ENCODE measurements at regions not wholly inside any gene's neighbourhood (a gene's known extent, or its start where the extent isn't known, plus 50 kb on each side); places are given as distances from the start of the nearest gene placed in this dataset.
"Not testable (repeated sequence)": the region's sequence is repeated elsewhere in the genome, so short reads cannot be mapped to it uniquely, and the experiment has no call there.

DNA sequence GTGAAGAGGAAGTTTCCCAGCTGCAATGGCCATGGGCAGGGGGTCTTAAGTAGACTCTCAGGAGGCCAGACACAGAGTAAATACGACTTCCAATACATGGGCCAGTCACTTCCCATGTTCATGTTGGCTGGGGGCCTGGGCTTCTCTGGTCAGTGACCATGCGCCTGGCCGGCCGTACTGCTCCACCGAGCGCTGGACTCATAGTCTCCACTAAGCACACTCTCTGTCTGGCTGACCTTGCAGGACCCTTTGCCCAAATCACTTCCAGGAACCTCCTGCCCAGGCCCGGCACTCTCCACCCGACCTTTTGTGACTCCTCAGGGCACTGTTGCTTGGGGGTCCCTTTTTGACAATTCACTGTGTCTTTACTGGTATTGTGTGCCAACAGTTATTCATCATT is 69.3 kb downstream of the SOWAHC start:
- Mint-ChIP-seq H3K9me3 (no peaks in the 10 kb centered on the region), H3K27ac (no peak overlapping the region), H3K4me3 (no peak overlapping the region), H3K36me3 (ENCODE audit: low read depth) (no peaks in the 10 kb centered on the region), H3K27me3 (peaks cover 5% of the 10 kb centered on the region), H3K4me1 (no peaks in the 10 kb centered on the region)
- intact Hi-C loops (cut with micrococcal nuclease): no loop called here
- DNase-seq: no peak

DNA sequence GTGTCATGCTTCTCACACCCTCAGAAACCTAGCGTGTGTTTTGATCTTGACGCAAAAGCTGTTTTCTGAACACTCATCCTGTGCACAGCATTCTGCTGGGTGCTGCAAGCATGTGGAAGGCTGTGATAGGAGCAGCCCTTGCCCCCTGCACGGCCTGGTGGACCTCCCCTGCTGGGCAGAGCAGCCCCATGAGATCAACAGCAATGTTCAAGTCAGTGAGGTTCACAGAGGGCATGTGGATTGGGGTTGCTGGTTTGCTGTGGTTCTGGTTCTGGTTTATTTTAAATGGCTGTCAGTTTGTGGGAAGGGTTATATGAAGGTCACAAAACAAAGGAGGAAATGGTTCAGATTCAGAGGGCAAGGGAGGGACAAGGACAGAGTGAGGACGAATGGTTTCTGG is 71.3 kb downstream of the SOWAHC start:
- H3K4me3 Mint-ChIP-seq: no peak overlapping the region
- no peaks in the 10 kb centered on the region for H3K4me1 Mint-ChIP-seq

DNA sequence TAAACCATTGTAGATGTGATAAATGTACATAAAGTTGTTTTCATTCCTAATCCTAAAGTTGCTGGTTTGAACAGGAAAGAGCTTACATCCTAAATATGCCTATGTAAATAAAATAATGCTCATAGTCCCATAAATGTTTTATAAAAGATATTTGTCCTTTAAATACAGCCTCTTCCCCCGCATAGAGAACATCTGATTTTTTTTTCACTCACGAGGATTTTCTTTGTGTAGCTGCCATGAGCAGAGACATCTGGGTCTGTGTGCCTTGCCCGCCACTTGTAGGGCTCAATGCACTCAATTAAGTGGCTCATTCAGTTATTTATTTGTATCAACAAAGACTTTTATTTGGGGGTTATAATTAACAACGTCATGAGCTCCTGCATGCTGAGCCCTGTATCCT is 72.8 kb downstream of the SOWAHC start:
- no peaks in the 10 kb centered on the region for H3K4me1 Mint-ChIP-seq
- H3K27ac Mint-ChIP-seq: no peak overlapping the region
- H3K36me3 Mint-ChIP-seq (ENCODE audit: low read depth): no peaks in the 10 kb centered on the region
- intact Hi-C loops (cut with micrococcal nuclease): no loop called here
- DNase-seq: no peak
- peaks cover 2% of the 10 kb centered on the region for H3K27me3 Mint-ChIP-seq
- no peaks in the 10 kb centered on the region for H3K9me3 Mint-ChIP-seq
- H3K4me3 Mint-ChIP-seq: no peak overlapping the region

More for the DNA sequence above, 71.3 kb downstream of the SOWAHC start:
- peaks cover 5% of the 10 kb centered on the region for H3K27me3 Mint-ChIP-seq
- no peaks in the 10 kb centered on the region for H3K9me3 Mint-ChIP-seq
- no peak overlapping the region for H3K27ac Mint-ChIP-seq
- DNase-seq: no peak
- intact Hi-C loops (cut with micrococcal nuclease): no loop called here
- H3K36me3 Mint-ChIP-seq (ENCODE audit: low read depth): no peaks in the 10 kb centered on the region

DNA sequence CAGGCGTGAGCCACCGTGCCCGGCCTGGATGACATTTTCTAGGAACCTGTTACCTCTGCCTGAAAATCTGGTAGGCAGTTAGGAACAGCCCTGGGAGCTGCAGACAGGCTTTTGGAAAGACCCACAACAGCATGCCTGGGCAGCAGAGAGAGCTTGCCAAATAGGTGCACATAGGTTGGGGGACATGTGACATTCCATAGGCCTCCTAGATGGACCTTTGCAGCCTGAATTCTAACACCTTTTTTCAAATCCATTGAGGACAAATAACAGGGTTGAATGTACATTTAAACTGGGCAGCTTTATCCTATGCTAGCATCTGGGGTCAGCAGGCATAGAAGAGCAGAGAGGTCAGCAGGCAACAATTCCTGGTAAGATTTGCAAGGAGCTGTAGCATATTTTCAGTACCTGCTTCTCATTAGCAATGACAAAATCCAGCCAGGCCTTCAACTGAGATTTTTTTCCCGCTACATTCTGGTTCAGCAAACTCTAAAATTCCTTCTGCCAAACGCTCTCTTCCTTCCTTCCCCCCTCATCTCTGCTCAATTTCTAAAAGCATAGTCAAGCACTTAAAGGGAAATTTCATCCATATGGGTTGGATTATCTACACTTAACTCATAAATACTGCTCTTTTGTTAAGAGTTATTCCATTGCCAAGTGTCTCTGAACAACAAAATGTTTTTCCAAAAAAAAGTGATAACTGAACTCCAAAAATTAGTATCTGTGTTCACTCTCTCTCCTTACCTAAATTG is 75.2 kb downstream of the SOWAHC start:
- H3K4me1 Mint-ChIP-seq: no peaks in the 10 kb centered on the region
- H3K4me3 Mint-ChIP-seq: no peak overlapping the region
- no peak for DNase-seq
- H3K27ac Mint-ChIP-seq: no peak overlapping the region
- H3K36me3 Mint-ChIP-seq (ENCODE audit: low read depth): no peaks in the 10 kb centered on the region
- intact Hi-C loops (cut with micrococcal nuclease): no loop called here
- H3K9me3 Mint-ChIP-seq: peaks cover 3% of the 10 kb centered on the region
- peaks cover 2% of the 10 kb centered on the region for H3K27me3 Mint-ChIP-seq

DNA sequence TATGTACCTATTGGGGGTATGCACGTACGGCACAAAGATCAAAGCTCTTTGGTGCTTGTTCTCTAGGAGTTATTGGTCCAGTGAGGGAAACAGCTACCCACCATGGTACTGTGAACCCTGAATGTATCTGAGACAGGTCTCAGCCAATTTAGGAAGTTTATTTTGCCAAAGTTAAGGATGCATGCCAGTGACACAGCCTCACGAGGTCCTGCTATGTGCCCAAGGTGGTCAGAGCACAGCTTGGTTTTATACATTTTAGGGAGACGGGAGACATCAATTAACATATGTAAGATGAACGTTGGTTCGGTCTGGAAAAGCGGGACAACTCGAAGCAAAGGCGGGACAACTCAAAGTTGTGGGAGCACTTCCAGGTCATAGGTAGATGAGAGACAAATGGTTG is 75.8 kb downstream of the SOWAHC start:
- DNase-seq: no peak
- Mint-ChIP-seq H3K27ac (no peak overlapping the region), H3K4me3 (no peak overlapping the region), H3K9me3 (peaks cover 7% of the 10 kb centered on the region), H3K36me3 (ENCODE audit: low read depth) (no peaks in the 10 kb centered on the region), H3K27me3 (peaks cover 5% of the 10 kb centered on the region), H3K4me1 (no peaks in the 10 kb centered on the region)
- intact Hi-C loops (cut with micrococcal nuclease): no loop called here

DNA sequence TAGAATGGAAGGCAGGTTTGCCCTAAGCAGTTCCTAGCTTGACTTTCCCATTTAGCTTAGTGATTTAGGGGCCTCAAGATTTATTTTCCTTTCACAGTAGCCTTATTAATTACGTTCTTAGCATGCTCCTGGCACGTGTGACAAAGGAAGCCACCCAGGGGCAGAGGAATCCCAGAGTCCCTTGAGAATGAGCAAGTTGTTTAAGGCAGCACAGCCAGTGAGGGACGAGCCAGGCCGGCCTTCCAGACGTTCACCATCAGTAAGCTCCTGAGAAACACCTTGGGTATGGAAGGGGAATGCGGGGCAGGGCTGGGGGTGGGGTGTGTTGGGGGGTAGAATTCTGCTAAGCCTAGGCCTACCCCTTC is 76.3 kb downstream of the SOWAHC start:
- Mint-ChIP-seq H3K9me3 (peaks cover 9% of the 10 kb centered on the region), H3K36me3 (ENCODE audit: low read depth) (no peaks in the 10 kb centered on the region), H3K27ac (no peak overlapping the region), H3K27me3 (peaks cover 6% of the 10 kb centered on the region), H3K4me3 (no peak overlapping the region), H3K4me1 (no peaks in the 10 kb centered on the region)
- DNase-seq: no peak
- intact Hi-C loops (cut with micrococcal nuclease): no loop called here

DNA sequence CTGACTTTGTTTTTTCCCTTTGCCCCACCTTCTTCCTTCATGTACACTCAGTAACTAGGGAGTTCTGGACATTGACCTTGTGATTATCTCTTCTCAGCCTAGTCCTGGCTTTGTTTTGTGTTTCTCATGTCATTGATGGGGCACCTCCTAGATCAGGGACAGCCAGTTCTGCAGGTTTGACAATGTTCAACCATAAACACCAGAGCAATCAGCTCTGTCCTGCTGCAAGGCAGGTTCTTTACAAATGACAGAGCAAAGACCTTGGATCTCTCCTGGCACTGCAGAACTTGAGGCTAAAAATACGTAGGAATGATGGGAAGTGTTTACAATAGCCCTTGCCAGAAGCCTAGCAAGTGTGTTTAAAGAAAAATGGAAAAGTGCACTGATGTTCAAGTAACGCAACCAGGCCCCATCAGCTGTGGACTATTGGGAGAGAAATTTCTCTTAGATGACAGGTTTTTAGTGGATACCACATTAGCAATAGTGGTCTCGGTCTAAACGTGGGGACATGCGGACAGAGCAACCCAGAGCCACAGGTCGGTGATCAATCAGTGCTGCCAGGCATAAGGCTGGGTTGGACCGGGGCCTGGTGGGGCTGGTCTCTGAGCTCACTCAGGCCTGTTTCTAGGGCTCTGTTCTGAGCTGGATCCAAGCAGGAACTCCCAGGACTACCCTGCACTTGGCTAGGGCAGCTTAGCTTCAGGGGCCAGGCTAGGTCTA is 76.8 kb downstream of the SOWAHC start:
- peaks cover 9% of the 10 kb centered on the region for H3K9me3 Mint-ChIP-seq
- no peak overlapping the region for H3K27ac Mint-ChIP-seq
- peaks cover 4% of the 10 kb centered on the region for H3K27me3 Mint-ChIP-seq
- intact Hi-C loops (cut with micrococcal nuclease): no loop called here
- no peaks in the 10 kb centered on the region for H3K36me3 Mint-ChIP-seq (ENCODE audit: low read depth)
- no peak overlapping the region for H3K4me3 Mint-ChIP-seq
- DNase-seq: no peak
- no peaks in the 10 kb centered on the region for H3K4me1 Mint-ChIP-seq

DNA sequence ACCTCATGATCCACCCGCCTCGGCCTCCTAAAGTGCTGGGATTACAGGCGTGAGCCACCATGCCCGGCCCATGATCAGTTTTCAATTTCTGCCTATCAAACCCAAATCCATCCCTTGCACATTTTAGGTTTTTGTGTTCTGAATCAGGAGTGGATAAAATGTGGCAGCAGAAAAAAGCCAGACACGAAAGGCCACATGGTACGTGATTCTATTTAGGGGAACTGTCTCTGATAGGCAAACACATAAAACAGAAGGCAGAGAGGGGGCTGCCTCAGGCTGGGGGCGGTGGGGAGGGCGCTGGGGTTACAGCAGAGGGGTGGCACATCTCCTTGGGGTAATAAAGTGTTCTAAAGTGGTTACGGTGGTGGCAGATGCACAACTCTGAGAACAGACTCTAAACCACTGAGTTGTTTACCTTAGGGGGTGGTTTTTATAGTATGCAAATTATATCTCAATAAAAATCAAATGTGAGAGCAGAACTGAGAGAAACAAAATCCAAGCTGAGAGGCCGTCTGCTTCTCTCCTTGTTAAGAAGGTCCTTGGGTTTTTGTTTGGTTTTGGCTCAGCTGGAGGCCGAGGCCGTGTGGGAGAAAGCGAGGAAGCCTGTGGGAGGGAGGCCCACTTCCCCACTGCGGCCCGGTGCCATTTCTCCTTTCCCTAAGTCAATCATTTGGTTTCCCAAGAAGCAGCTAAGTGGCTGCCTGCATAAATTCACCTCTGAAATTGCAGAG is 78.0 kb downstream of the SOWAHC start:
- Mint-ChIP-seq H3K36me3 (ENCODE audit: low read depth) (no peaks in the 10 kb centered on the region), H3K4me1 (no peaks in the 10 kb centered on the region), H3K27ac (no peak overlapping the region), H3K4me3 (no peak overlapping the region), H3K9me3 (peaks cover 9% of the 10 kb centered on the region), H3K27me3 (peaks cover 4% of the 10 kb centered on the region)
- intact Hi-C loops (cut with micrococcal nuclease): no loop called here
- DNase-seq: no peak

DNA sequence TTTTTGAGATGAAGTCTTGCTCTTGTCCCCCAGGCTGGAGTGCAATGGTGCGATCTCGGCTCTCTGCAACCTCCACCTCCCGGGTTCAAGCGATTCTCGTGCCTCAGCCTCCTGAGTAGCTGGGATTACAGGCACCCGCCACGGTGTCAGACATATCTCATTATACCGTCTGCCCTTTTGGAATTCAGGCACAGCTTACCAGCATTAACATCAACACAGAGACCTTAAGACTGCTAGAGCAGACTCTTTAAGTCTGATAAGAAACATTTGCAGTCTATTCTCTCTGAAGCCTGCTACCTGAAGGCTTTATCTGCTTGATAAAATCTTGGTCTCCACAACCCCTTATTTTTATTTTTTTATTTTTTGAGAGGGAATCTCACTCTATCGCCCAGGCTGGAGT is 78.7 kb downstream of the SOWAHC start:
- not testable (repeated sequence) for H3K27ac Mint-ChIP-seq

DNA sequence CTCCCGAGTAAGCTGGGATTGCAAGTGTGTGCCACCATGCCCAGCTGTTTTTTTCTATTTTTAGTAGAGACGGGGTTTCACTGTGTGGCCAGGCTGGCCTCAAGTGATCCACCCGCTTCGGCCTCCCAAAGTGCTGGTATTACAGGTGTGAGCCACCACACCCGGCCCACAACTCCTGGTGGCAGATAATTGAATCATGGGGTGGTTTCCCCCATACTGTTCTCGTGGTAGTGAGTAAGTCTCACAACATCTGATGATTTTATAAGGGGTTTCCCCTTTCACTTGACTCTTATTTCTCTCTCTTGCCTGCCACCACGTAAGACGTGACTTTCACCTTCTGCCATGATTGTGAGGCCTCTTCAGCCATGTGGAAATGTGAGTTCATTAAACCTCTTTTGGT is 79.1 kb downstream of the SOWAHC start:
- H3K4me1 Mint-ChIP-seq; intact Hi-C loops (cut with micrococcal nuclease); H3K36me3 Mint-ChIP-seq (ENCODE audit: low read depth); DNase-seq; H3K4me3 Mint-ChIP-seq; H3K9me3 Mint-ChIP-seq; H3K27ac Mint-ChIP-seq; H3K27me3 Mint-ChIP-seq: not testable (repeated sequence)

More for the DNA sequence above, 78.7 kb downstream of the SOWAHC start:
- H3K9me3 Mint-ChIP-seq; H3K4me1 Mint-ChIP-seq; DNase-seq; intact Hi-C loops (cut with micrococcal nuclease); H3K4me3 Mint-ChIP-seq; H3K27me3 Mint-ChIP-seq; H3K36me3 Mint-ChIP-seq (ENCODE audit: low read depth): not testable (repeated sequence)

DNA sequence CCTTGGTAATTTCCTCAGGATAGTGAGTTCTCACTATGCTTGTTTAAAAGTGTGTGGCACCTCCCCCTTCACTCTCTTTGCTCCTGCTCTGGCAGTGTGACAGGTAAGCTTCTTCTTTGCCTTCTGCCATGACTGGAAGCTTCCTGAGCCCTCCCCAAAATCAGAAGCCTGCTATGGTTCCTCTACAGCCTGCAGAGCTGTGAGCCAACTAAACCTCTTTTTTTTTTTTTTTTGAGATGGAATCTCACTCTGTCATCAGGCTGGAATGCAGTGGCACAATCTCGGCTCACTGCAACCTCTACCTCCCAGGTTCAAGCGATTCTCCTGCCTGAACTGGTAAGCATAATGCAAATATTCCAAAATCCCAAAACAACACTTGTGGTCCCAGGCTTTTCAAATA is 80.0 kb downstream of the SOWAHC start:
- no peak overlapping the region for H3K4me3 Mint-ChIP-seq
- no peak overlapping the region for H3K27ac Mint-ChIP-seq
- intact Hi-C loops (cut with micrococcal nuclease): no loop called here

DNA sequence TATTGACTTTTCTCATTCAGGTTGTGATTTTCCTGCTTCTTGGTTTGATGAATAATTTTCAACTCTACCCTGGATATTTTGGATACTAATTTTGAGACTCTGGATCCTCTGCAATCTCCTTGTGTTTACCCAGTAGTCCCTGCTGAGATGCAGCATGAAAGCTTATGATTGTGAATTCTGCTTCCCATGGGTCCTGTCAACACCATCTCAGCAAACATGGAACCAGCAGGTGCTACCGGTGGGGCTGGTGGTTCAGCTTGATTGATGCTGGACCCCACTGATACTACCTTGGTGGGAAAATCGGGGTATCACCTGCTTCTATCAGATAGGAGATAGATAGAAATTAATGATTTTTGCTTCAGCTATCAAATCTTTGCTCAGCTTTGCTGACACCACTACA is 81.1 kb downstream of the SOWAHC start:
- no peaks in the 10 kb centered on the region for H3K36me3 Mint-ChIP-seq (ENCODE audit: low read depth)
- intact Hi-C loops (cut with micrococcal nuclease): no loop called here
- H3K27ac Mint-ChIP-seq: no peak overlapping the region
- peaks cover 9% of the 10 kb centered on the region for H3K9me3 Mint-ChIP-seq
- DNase-seq: no peak
- no peak overlapping the region for H3K4me3 Mint-ChIP-seq
- no peaks in the 10 kb centered on the region for H3K4me1 Mint-ChIP-seq
- H3K27me3 Mint-ChIP-seq: peaks cover 8% of the 10 kb centered on the region

More for the DNA sequence above, 80.0 kb downstream of the SOWAHC start:
- peaks cover 5% of the 10 kb centered on the region for H3K27me3 Mint-ChIP-seq
- H3K4me1 Mint-ChIP-seq: no peaks in the 10 kb centered on the region
- peaks cover 9% of the 10 kb centered on the region for H3K9me3 Mint-ChIP-seq
- H3K36me3 Mint-ChIP-seq (ENCODE audit: low read depth): no peaks in the 10 kb centered on the region
- no peak for DNase-seq

DNA sequence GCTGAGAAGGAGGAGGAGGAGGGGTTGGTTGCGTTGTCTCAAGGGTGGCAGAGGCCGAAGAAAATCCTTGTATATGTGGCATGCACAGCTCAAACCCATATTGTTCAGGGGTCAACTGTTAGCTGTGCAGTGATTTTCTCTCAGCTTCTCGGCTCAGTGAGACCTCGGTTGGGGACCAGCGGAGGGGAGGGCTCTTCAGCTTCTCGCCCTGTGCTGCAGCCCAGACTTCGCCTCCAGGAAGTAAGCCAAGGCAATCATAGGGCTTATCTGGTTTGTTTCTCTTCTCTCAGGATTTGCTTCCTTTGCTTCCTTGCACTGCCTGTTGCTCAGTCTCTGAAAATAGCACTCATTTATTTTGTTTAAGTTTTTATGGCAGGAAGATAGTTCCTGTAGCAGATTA is 85.5 kb downstream of the SOWAHC start:
- H3K36me3 Mint-ChIP-seq (ENCODE audit: low read depth): no peaks in the 10 kb centered on the region
- H3K4me1 Mint-ChIP-seq: peaks cover 2% of the 10 kb centered on the region
- peaks cover 5% of the 10 kb centered on the region for H3K9me3 Mint-ChIP-seq
- no peak overlapping the region for H3K27ac Mint-ChIP-seq
- intact Hi-C loops (cut with micrococcal nuclease): no loop called here
- no peak for DNase-seq
- no peak overlapping the region for H3K4me3 Mint-ChIP-seq
- H3K27me3 Mint-ChIP-seq: peaks cover 15% of the 10 kb centered on the region

DNA sequence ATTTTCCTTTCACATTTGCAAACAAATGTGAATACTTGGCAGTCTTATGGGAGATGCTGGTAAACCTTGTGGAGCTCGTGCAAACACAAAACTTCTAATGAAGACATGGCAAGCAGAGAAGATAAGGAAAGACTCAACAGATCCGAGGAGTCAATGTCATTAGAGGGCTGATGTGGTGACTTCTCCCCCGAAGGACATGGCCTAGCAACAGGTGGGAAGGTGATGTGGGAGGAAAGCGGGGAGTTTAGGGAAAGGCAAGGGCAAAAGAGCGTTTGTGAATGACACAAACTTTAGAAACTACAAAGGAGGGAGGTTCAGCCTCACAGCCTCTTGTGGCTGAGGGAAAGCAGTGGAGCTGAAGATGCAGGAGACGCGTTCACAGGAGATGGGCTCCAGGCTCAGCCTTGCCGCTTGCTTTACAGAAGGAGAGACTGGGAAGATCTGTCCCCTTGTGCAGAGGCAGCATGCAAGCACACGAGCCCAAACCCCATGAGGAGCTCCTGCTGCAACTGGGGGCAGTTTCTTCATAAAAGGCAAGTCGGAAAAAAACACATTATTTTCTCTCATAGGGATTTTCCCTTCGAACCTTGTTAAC is 86.6 kb downstream of the SOWAHC start:
- intact Hi-C loops (cut with micrococcal nuclease): no loop called here
- no peak overlapping the region for H3K4me3 Mint-ChIP-seq
- H3K4me1 Mint-ChIP-seq: peaks cover 2% of the 10 kb centered on the region
- H3K27me3 Mint-ChIP-seq: peaks cover 11% of the 10 kb centered on the region
- H3K9me3 Mint-ChIP-seq: no peaks in the 10 kb centered on the region
- no peaks in the 10 kb centered on the region for H3K36me3 Mint-ChIP-seq (ENCODE audit: low read depth)
- no peak overlapping the region for H3K27ac Mint-ChIP-seq
- no peak for DNase-seq
